ENCODE measurements at regions not wholly inside any gene's neighbourhood (a gene's known extent, or its start where the extent isn't known, plus 50 kb on each side); places are given as distances from the start of the nearest gene placed in this dataset.

- in situ Hi-C loops (cut with MboI; ENCODE audit: low sequenced_read_pairs) = no loop called here
Observed at GRCh38 chrX:10743476-10743875, 123.1 kb upstream of the MID1 start.

DNA sequence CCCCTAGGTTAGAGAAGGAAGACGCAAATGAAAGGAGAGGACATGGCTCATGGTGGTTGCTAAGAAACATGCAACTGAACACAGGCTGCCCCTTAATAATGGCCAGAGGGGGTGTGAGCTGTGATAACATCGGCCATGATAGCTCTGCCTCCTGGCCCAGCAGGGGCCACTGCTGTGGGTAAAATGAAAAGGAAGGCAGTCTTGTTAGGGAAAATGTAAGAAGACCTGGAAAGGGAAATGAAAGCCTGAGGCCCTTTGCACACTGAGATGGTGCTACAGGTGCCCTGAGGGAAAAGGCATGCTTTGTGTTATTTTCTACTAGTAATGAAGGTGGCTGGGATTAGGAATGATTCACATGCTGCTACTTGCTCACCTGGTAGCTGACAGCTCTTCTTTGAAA is 123.6 kb upstream of the MID1 start:
- in situ Hi-C loops (cut with MboI; ENCODE audit: low sequenced_read_pairs) = no loop called here

DNA sequence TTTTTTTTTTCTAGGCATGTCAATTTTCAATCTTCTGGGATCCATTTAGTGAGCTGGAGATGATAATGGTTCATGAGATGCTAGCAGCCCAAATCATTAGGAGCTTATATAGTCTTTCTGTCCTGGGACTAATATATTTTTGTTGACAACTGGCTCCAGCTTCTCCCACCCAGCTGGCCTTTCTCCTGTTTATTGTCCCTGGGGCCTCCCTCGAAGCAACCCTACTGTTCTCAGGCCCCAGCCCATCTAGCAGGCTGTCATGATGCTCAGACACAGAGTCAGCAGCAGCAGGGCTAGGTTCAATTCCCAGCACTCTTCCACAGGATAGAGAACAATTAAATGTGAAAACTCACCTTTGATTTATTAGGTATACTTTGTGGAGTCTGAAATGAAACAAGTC is 127.6 kb upstream of the MID1 start:
- in situ Hi-C loops (cut with MboI; ENCODE audit: low sequenced_read_pairs) = no loop called here

DNA sequence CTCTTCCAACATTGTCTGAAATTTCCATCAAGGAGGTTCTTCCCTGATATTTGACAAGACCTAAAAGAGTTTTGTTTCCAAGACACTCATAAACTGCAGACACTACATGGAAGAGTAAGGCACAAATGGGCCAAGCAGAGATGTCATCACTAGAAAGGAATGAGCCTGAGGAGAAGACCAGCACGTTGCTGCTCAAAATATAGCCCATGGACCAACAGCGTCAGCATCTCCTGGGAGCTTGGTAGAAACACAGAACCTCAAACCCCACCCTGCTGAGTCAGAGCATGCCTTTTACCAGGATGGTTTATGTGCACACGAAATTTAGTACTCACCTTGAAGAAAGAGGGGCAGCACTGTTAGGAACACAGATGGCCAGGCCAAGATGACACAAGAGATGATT is 128.7 kb upstream of the MID1 start:
- in situ Hi-C loops (cut with MboI; ENCODE audit: low sequenced_read_pairs) = no loop called here

DNA sequence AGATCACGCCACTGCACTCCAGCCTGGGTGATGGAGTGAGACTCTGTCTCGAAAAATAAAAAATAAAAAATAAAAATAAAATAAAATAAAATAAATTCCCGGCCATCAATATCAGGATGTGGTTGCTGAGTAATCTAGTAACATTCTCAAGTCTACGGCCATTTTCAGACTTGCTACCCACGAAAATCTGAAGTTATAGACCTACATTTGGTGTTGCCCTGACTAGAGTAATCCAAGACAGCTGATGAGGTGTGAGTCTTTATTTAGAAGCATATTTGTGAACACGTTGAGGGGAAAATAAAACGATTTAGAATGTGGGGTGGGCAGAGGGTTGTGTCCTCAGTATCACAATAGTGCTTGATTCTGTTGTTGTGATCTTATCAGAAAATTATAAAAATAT is 130.2 kb upstream of the MID1 start:
- in situ Hi-C loops (cut with MboI; ENCODE audit: low sequenced_read_pairs) = no loop called here

DNA sequence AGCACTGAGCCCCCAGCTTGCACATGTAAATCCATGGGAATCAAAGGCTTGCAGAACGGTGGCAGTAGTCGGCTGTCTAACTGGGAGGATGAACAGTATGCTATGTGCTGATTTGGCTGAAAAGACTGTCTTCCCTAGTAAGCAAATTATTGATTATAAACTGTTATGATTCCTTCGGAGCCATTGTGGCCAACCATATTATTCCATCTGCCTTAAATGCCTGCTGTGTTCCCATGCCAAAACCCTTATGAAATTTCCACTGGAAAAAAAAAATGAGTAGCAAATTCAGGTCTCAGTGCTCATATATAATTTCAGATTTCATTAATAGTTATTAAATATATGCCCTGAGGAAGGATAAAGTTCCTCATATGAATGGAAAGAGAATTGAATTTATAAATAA is 132.7 kb upstream of the MID1 start:
- in situ Hi-C loops (cut with MboI; ENCODE audit: low sequenced_read_pairs) = no loop called here

DNA sequence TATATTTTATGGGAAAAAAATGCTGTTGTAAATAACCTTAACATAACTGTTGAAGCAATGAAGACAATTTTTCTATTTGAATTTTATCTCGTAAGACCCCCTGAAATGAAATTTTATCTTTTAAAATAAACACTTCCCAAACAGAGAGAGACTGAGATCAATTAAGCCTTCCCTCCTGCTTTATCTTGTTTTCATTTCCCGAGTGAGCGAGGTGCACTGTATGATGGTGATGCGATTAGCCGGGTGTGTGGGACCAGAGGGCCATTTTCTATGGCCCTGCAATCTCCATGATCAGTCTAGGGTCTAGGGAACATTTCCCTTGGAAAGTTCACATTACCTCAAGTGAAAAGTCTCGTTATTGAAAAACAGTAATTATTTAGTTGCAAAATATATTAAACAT is 134.1 kb upstream of the MID1 start:
- in situ Hi-C loops (cut with MboI; ENCODE audit: low sequenced_read_pairs) = no loop called here

DNA sequence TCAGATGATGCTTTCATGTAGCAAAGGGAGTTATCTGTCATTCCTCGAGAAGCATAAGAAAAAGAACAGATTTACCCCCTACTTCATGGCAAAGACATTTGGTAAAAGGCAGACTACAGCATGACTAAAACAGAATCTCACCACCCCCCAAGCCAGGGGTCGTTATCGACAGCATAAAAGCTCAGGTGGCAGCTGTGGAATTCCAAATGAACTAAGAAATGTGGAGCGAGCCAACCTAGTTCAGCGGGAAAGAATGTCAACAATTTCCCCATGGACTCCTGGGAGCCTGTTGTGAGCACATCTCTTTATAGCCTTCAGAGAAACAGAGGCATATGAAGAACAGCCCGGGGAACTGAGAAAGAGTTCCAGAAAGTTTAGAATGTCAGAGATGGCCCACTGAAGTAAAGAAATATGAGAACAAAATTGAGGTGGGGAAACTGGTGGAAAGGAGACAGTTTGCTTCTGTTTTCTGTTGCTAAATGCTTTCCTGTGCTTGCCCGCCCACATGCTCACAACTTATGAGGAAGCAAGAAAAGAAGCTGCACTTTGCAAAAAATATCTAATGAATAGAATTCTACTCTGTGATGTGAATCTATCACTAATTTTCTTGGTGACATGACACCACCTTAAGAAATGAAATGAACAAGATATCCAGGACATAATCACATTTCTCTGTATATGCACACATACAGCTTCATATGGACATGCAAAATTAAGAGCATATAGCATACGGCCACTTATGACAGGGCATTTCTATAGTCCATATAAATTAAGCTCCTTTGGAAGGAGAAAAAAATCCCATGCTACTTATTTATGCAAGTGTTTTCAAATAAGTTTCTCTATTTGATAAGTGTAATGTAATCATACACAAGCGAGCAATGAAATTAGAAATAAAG is 135.3 kb upstream of the MID1 start:
- in situ Hi-C loops (cut with MboI; ENCODE audit: low sequenced_read_pairs) = no loop called here

GRCh38 chrX:10756441-10756840 is 136.1 kb upstream of the MID1 start:
- in situ Hi-C loops (cut with MboI; ENCODE audit: low sequenced_read_pairs) = no loop called here

DNA sequence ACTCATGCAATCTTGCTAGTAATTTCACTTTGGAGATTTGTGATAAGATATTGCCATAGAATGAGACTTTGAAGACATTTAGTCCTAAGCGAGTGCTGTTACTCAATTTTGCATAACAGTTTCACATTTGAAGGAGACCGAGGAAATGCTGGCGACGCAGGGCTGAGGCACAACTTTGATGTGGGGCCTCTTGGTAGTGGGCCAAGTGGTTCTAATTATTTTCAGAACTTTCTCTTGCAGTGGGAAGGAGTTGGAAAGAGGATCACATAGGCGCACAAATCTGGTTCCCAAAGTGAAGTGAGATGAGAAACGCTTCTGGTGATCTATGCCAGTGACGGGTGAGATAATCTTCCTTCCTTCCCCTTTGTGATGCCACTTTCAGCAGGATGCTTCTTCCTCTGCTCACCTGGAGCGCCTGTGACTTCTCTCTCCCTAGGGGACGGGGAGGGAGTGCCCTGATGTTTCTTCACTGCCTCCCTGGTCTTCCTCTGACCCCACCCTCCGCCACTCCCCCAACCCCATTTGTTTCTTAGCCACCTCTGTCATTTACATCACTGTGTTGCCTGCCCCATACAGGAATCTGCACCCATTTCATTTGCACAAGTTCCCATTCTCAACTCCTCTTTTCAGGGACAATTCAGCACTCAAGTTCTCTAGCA is 138.9 kb upstream of the MID1 start:
- in situ Hi-C loops (cut with MboI; ENCODE audit: low sequenced_read_pairs) = no loop called here

DNA sequence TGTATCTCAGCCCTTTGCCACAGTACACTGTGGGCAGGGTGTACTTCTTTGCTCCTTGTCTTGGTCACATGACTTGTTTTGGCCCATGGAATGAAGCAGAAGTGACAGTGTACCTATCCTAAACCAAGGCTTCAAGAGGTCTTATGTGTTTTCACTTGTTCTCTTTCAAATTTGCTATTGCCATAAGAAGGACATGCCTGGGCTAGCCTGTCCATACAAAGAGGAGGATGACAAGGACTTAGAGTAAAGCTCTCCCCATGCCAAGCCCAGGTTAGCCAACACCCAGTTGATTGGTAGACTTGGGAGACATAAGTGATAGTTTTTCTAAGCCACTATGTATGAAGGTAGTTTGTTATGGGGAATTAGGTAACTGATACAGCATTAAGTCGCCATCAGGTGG is 141.1 kb upstream of the MID1 start:
- in situ Hi-C loops (cut with MboI; ENCODE audit: low sequenced_read_pairs) = no loop called here

DNA sequence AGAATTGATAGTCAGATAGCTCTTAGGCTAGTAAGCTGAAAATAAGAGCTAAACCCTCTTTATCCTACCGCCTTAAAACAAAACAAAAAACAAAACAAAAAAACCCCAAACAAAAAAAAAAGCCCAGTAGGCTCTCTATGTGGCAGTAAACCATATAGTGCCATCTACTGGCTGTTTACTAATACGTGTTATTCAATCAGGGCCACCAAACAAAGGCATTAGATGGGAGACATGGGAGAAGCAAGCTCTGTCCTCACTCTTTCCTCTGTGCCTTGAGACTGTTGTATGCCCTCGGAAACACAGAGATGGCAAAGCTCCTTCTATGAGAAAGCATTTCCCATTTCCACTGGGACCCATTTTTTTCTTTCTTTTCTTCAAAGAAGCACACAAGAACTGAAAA is 148.8 kb upstream of the MID1 start:
- in situ Hi-C loops (cut with MboI; ENCODE audit: low sequenced_read_pairs) = no loop called here

- in situ Hi-C loops (cut with MboI; ENCODE audit: low sequenced_read_pairs) = no loop called here
Observed at GRCh38 chrX:10769696-10770619, 149.6 kb upstream of the MID1 start.

- in situ Hi-C loops (cut with MboI; ENCODE audit: low sequenced_read_pairs) = no loop called here
Observed at GRCh38 chrX:10773318-10773717, 152.9 kb upstream of the MID1 start.

DNA sequence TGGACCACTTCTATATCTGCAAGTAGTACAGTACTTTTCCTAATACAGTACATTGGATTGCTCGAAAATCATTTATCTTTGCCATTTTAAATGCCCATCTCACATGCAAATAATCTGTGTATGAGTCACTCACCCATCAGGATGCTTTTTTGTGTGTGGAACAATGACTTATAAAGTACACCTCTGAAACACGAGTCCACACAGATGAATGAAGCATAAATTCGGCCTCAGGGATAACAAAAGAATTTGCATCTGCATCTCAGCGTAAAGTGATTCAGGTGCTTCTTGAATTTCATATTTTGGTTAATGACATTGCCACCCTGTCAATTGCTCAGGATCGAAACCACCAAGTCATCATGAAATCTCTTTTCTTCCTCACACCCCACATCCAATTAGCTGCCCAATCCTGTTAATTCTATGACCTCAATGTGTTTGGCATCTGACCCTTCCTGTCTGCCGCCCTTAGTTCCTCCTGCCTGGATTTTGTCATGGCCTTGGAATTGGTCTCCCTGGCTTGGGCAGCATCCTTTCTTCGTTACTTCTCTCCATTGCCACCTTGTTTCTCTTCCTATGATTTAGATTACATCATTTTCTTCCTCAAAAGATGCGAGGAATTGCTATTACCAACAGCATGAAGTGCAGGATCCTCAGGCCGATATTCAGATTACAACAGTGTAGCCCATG is 161.6 kb upstream of the MID1 start:
- in situ Hi-C loops (cut with MboI; ENCODE audit: low sequenced_read_pairs) = no loop called here

DNA sequence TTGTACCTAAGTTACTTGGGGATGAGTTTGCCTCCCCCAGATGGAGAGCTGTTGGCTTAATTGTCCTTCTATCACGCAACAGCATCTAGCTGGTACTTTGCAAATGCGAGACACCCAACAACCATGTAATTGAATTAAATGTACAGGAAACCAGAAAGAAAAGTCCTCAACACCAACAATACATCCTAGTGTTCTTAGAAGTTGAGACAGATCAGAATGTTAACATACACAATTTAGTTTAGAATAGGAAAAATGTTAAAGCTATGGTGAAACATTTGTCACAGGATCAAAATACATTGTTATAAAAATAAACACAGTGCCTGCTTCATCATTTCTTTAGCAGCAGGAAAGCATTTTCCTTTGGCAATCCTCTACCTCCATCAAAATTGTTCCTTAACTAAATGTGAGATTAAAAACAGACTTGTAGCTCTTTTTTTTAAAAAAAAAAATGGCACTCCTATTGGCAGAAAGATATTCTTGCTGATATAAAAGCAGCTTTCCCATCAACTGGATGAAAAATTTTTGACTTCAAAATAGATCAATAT is 163.1 kb upstream of the MID1 start:
- in situ Hi-C loops (cut with MboI; ENCODE audit: low sequenced_read_pairs) = no loop called here

DNA sequence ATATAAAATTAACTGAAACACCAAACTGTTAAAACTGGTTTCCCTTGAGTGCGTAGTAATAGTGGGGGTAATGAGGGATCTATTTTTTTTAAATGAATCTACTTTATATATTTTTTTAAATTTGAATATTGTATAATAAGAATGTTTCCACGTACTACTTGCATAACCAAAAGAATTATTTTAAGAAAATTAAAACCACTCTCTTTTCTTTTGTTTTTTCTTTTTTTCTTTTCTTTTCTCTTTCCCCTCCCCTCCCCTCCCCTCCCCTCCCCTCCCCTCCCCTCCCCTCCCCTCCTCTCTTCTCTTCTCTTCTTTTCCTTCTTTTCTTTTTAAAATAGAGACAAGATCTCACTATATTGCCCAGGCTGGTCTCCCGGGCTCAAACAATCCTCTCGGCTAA is 166.9 kb upstream of the MID1 start:
- in situ Hi-C loops (cut with MboI; ENCODE audit: low sequenced_read_pairs) = no loop called here

DNA sequence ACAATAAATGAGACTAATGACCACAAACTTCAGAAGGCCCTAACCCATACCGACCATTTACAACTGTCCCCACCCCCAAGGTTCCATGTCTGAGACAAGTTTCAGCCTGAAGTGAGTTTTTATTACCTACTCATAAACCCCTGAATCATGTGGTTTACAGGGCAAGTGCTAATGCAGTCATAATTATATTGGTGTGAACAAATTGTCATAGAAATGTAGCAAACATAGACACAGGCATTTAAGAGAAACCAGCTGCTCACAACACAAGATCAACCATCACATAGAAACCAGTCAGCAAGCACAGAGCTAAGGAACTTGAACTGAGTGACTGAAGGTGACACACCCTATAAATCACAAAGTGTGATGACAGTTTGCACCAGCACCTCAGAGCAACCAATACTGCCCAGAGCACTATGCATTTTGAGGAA is 173.8 kb upstream of the MID1 start:
- in situ Hi-C loops (cut with MboI; ENCODE audit: low sequenced_read_pairs) = no loop called here

GRCh38 chrX:10795721-10796120 is 175.3 kb upstream of the MID1 start:
- in situ Hi-C loops (cut with MboI; ENCODE audit: low sequenced_read_pairs) = no loop called here

DNA sequence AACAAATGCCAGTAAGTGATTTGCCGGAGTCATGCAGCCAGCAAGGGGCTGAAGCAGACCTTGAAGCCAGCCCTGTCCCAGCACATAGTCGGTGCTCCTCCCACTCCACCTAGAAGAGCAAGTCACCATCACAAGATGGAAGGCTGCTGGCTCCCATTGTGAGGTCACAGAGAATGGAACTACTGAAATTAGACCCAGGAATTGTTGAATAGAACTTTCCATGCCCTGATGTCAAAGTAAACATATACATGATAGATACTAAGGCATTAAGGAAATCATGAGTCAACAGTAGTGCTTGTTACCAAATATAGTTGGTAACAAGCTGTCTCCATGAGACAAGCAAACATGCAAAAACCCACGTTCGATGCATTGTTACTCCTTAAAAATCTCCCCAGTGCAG is 177.1 kb upstream of the MID1 start:
- in situ Hi-C loops (cut with MboI; ENCODE audit: low sequenced_read_pairs) = no loop called here

DNA sequence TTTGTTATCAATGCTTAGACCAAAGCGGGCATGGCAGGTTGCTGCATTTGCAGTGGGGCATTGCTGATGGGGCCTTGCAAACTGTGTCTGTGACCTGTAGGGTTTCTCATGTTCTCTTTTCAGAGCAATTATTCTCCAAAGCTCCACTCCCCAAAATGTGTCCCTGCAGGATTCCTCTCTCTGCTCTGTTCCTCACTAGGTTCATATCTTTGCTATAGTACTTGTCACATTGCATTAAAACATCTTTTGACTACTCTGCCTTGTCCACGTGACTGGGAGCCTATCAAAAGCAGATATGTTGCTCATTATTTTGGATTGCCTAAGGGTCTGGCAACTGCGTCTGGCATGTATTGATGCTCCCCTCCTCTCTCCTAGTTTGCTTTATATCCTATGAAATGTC is 177.7 kb upstream of the MID1 start:
- in situ Hi-C loops (cut with MboI; ENCODE audit: low sequenced_read_pairs) = no loop called here

Data from HL-60/S4 (cell line).